HG03135 (cell line): ENCODE measurements at regions not wholly inside any gene's neighbourhood (a gene's known extent, or its start where the extent isn't known, plus 50 kb on each side); places are given as distances from the start of the nearest gene placed in this dataset.
"Not testable (repeated sequence)": the region's sequence is repeated elsewhere in the genome, so short reads cannot be mapped to it uniquely, and the experiment has no call there.

Source experiments
- ATAC-seq: cut with Tn5 transposase; IDR thresholded peaks from one replicate; pipeline ENCODE4 v1.9.1; 2021; ENCODE audit warnings: mild to moderate bottlenecking, moderate library complexity; ENCODE audit not compliant: unreplicated experiment

DNA sequence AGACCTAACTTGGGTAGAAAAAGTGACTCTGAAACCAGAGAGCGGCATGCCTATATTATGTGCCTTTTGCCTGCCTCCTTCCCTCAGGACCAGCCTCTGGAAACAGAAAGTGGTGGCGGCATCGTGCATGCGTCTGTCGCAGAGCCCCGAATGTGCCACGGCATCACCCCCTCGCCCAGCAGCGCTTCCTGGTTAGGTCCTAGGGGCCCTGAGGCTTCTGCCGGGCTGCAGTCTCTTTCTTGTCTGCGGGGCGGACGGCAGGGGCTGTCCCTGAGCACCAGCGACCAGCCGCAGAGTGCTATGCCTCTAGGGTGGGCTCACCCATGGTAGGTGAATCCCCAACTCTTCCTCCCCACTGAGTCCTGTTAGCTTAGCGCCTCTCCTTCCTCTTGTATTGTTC, 68.7 kb downstream of the VSIG4 start:
- ATAC-seq, result no peak

DNA sequence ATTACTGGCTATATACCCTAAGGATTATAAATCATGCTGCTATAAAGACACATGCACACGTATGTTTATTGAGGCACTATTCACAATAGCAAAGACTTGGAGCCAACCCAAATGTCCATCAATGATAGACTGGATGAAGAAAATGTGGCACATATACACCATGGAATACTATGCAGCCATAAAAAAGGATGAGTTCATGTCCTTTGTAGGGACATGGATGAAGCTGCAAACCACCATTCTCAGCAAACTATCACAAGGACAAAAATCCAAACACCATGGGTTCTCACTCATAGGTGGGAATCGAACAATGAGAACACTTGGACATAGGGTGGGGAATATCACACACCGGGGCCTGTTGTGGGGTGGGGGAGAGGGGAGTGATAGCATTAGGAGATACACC, 72.7 kb downstream of the VSIG4 start:
- ATAC-seq, result not testable (repeated sequence)

DNA sequence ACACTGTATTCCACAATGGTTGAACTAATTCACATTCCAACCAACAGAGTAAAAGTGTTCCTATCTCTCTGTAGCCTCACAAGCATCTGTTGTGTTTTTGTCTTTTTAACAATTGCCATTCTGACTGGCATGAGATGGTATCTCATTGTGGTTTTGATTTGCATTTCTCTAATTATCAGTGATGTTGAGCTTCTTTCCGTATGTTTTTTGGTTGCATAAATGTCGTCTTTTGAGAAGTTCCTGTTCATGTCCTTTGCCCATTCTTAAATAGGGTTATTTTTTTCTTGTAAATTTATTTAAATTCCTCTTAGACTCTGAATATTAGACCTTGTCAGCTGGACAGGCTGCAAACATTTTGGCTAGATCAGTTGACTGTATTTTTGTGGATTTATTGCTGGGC, 78.2 kb downstream of the VSIG4 start:
- ATAC-seq, result no peak

DNA sequence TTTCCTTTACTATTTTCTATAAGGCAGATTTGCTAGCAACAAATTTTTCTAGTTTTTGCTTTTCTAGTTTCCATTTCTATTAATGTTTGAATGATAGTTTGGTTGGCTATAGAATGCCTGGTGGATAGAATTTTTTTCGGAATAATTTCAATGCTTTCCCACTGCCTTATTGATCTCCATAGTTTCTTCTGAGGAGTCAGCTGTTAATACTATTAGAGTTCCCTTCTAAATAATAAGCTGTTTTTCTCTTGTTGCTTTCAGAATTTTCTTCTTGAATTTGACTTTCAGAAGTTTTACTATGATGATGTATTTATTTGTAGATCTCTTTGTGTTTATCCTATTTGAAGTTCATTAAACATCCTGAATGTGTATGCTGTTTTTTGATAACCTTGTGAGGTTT, 91.8 kb downstream of the VSIG4 start:
- ATAC-seq, result no peak

DNA sequence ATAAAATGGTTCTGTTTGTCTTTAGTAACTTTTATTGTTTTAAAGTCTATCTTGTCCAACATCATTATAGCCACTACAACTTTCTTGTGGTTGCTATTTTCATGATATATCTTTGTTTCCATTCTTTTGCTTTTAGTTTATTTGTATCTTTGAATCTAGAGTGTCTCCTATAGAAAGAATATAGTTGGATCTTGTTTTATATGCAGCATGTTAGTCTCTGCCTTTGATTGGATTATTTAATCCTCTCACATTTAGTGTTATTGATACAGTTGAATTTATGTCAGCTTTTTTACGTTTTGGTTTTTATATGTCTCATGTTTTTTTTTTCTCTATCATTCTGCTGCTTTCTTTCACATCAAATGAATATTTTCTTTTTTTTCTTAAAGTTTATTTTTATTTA, 98.1 kb downstream of the VSIG4 start:
- no peak for ATAC-seq

DNA sequence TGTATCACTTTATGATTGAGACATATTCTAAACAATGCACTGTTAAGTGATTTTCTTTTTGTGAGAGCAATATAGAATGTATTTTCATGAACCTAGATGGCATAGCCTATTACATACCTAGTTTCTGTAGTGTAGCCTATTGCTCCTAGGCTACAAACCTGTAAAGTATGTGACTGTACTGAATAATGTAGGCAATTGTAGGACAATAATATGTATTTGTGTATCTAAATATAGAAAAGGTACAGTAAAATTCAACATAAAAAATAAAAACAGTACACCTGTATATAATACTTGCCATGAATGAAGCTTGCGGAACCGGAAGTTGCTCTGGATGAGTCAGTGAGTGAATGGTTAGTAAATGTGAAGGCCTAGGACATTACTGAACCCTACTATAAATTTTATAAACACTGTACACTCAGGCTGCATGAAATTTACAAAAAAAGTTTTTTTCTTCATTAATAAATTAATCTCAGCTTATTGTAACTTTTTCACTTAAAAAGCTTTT, 106.7 kb downstream of the VSIG4 start:
- no peak for ATAC-seq

DNA sequence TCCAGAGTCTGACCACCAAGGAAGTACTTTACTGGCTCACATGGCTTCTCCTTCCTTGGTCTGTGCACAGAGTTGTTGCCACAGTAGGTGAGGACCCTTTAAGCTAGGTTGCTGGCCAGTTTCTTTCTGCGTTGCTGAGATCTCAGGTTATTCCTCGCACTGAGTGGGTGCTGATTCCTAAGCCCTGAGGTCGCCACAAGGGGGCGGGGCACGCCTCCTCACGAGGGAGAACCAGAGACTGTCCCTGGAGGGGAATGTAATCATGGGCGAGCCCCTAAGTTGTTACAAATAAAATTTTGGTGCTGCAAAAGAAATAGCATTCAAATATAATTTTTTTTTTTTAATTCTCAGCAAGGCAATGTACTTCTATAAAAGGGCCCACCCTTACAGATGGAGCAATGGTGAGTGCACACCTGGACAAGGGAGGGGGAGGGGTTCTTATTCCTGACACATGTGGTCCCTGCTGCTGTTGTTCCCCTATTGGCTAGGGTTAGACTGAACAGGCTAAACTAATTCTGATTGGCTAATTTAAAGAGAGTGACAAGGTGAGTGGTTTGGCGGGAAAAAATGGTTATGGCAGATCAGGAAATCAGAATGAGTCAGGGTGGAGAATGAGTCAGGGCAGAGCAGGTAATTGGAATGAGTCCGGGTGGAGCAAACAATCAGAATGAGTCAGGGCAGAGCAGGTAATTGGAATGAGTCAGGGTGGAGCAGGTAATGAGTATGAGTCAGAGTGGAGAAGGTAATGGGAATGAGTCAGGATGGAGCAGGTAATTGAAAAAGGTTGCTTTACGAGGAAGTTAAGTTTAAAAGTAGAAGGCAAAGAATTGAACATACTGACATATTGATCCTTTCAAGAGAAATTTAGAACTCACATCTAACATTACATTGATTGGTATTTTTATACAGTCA, 107.5 kb downstream of the VSIG4 start:
- ATAC-seq, result no peak

DNA sequence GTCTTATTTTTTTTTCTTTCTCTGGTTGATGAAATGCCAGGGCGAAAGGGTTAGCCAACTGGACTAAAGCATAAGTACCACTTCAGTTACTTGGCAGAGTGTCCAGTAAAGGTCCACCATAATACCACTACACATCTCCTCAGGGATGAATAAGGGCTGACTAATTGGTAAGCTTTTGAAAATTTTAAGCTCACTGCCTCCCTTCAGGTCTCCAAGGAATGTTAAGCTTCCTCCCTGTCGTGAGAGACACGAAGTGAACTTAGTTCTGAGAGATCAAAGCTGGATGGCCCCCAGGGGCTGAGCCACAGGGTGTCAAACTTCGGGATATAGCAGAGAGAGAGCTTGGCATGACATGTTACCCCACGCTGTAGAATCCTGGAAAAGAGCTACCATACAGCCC, 111.4 kb downstream of the VSIG4 start:
- no peak for ATAC-seq

DNA sequence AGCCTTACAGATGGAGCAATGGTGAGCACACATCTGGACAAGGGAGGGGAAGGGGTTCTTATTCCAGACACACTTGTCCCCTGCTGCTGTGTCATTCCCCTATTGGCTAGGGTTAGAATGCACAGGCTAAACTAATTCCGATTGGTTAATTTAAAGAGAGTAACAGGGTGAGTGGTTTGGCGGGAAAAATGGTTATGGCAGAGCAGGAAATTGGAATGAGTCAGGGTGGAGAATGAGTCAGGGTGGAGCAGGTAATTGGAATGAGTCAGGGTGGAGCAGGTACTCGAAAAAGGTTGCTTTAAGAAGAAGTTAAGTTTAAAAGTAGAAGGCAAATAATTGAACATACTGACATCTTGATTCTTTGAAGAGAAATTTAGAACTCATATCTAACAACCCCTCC, 112.5 kb downstream of the VSIG4 start:
- ATAC-seq, result not testable (repeated sequence)

DNA sequence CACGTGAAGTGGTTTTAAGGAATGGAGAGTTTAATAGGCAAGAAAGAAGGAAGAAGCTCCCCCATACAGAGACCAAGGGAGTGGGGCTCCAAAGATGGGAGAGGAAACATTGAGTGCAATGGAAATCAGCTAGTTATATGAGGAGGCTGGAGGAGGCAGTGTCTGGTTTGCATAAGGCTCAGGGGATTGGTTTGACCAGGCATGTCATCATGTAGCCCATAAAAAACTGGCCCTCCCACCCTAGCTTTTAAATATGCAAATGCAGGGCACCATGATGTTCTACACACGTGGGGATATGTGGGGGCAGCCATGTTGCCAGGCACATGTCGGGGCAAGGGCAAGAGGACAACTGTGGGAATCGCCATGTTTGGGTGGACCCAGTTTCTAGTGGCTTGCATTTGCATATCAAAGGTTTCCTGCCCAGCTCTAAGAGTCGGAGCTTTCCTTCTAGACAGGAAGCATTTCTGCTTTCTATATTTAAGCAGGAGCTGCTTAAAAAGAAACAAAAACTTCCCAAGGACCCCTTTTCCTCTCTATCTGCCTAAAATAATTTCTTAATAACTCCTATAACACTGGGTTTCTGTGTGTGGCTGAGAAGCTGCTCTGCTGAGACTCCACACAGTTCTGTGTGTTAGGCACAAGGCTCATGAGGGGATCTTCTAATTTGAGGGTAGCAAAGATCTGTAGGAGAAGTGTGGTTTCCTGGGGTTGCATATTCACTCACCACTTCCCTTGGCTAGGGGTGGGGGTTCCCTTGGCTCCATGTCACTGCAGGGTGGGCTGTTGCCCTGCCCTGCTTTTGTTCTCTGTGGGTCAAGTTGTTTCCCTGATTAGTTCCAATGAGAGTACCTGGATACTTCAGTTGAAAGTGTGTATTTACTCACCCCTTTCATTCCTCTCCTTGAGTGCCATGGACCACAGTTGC, 113.5 kb downstream of the VSIG4 start:
- peak; percentile 73 for ATAC-seq

DNA sequence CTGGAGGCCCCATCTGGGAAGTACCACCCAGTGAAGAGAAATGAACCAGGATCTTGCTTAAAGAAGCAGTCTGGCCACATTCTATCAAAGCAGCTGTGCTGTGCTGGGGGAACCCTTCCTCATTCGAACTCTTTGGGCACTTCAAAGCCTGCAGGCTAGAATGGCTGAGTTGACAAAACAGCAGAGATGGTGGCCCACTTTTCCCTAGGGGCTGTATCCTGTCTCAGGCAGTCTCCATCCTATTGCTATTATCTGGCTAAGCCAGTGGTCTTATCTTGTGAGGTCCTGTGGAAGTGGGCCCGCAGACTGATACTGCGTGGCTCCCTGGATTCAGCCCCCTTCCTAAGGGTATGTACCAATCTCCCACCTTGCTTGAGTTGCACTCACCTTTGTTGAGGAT, 114.3 kb downstream of the VSIG4 start:
- ATAC-seq, result no peak

DNA sequence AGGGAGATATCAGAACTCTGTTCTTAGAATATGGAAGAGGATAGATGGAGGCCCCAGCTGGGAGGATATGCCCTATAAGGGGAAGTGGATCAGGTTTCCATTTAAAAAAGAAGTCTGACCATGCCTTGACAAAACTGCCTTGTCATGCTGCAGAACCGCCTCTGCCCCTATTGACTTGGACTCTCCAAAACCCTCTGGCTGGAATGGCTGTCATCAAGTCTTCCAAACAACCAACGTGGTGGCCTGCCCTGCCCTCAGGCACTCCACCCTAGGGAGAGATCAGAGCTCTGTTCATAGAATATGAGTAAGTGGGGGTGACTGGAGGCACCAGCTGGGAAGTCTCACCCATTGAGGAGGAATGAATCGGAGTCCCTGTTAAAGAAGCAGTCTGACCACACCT, 114.9 kb downstream of the VSIG4 start:
- ATAC-seq, result no peak

DNA sequence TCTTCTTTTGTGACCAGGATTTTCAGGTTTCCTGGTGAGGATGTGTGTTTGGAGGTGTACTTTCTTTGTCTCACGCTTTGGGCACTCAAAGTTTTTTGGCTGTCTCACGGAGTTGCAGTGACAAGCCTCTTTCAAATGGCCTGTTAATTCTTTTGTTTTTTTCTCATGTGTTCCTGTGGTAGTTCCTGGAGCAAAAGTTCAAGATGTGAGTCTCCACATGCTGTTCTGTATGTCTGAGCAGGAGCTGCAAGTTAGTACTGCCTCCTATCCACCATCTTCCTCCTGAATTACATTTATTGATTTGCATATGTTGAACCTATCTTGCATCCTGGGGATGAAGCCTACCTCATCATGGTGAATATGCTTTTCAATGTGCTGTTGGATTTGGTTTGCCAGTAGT, 118.5 kb downstream of the VSIG4 start:
- ATAC-seq, result no peak

DNA sequence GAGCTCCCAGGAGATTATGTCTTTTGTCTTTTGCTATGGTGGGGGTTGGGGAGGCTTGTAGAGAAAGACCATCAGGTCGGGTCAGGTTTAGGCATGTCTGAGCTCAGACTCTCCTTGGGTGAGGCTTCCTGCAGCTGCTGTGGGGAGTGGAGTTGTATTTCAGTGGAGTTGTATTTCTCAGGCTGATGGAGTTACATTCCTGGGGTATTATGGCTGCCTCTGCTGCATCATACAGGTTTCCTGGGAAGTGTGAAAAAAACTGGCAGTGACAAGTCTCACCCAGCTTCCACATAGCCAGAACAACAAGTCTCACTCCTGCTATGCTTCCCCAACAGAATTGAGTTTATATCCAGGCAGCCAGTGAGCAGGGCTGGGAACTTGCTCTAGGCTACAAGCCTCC, 119.3 kb downstream of the VSIG4 start:
- ATAC-seq, result no peak

DNA sequence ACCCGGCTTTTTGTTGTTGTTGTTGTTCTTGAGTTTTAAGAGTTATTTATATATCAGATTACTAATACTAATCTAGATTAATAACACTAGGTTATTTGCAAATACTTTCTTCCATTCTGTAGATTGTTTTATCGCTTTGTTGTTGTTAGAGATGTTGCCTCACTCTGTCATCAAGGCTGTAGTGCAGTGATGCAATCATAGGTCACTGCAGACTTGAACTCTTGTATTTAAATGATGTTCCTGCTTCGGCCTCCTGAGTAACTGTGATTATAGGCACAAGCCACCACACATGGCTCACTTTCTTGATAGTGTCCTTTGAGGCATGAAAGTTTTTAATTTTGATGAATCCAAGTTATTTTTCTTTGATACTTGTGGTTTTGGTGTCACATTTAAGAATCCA, 129.0 kb downstream of the VSIG4 start:
- ATAC-seq, result no peak

DNA sequence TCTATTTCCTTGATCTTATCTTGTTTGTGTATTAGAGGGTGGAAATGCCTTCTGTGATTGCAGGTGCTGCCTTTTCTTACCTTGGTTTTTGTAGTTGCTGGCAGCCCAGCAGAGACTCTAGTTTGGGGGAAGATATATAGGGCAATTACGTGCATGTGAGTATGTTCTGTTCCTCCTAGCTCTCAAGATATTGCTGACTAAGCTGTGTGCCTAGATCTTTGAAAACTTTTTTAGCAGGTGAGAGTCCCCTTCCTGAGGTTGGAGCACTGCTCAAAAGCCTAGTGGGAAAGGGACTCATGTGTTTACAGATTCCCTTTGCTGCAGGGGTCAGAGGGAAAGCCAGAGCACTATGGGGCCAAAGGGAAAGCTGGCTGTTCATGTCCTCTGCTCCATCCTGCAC, 136.1 kb downstream of the VSIG4 start:
- ATAC-seq, result no peak

DNA sequence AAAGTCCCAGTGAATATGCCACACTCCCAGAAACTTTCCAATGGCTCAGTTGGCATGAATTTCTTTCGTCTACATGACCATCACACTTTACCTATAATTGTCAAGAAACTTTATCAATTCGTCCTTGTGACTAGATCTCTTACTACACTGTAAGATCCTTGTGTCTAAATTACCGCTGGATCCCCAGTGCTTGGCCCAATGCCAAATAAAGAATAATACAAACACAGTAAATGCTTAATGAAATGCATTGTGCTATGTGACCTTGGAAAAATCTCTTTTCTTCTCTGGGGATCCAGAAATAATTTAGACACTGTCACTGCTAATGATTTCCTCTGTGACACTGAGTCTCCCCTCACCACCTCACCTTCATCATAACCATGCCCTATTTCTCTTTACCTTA, 137.9 kb downstream of the VSIG4 start:
- no peak for ATAC-seq

DNA sequence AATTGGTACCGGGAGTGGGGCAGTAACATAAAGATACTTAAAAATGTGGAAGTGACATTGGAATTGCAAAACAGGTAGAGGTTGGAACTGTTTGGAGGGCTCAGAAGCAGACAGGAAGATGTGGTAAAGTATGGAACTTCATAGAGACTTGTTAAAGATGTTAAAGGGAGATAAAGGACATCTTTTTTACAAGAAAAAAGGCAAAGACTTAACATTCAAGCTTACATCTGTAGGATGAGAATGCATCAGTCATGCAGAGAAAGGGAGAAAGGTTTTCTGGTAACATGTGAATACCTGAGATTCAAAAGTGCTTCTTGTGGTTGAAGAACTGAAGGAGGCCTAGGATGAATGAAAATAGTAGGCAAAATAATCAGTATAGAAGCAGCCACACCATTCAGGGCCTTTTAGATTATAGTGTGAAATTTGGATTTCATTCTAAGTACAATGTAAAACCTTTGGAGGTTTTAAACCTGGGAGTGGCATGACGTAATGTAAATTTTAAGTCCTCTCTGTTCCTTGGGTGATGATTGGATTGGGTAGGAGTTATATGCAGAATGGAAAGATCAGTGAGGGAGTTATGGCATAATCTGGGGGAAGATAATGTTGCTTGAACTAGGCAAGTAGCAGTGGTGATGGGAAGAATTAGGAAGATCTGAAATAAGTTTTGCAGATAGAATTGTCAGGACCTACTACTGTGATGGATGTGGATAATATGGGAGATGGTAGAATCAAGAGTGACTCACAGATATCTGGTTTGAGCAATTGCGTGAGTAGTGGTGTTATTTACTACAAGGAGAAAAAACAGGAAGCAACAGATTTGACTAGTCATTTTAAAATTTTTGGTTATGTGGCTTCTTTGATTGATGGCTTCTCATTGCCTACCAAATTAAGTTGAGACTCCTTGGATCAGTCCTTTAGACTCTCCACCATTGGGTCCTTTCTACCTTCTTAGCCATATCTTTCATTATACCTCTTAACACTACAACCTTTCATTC, 138.7 kb downstream of the VSIG4 start:
- ATAC-seq, result no peak

DNA sequence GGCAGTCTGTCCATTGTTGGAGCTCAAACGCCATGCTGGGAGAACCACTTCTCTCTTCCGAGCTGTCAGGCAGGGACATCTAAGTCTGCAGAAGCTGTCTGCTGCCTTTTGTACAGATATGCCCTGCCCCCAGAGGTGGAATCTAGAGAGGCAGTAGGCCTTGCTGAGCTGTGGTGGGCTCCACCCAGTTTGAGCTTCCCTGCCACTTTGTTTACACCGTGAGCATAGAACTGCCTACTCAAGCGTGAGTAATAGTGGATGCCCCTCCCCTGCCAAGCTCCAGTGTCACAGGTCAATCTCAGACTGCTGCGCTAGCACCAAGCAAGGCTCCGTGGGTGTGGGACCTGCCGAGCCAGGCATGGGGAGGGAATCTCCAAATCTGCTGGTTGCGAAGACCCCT, 145.7 kb downstream of the VSIG4 start:
- no peak for ATAC-seq

DNA sequence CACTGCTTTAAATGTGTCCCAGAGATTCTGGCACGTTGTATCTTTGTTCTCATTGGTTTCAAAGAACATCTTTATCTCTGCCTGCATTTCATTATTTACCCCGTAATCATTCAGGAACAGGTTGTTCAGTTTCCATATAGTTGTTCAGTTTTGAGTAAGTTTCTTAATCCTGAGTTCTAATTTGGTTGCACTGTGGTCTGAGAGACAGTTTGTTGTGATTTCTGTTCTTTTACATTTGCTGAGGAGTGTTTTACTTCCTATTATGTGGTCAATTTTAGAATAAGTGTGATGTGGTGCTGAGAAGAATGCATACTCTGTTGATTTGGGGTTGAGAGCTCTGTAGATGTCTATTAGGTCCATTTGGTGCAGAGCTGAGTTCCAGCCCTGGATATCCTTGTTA, 148.1 kb downstream of the VSIG4 start:
- ATAC-seq, result not testable (repeated sequence)
